ENCODE measurements at regions not wholly inside any gene's neighbourhood (a gene's known extent, or its start where the extent isn't known, plus 50 kb on each side); places are given as distances from the start of the nearest gene placed in this dataset.

DNA sequence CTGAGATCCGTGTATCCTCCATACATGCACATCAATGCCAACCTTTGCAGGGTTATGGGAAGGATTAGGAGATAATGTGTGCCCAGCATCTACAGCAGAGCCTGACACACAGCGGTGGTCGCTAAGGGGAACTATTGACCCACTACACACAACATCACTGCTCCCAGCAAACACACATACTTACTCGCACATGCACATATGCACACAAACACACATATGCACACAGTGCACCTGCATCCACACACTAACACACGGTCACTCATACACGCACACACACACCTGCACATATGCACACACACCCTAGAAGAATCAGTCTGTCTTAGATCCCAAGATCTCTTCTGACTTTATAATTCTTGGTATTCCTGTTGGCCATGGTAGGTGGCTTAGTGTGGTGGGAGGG is 118.3 kb downstream of the GYPC start:
- no peak overlapping the region for H3K27ac ChIP-seq (ENCODE audit: low read depth, low read length, poor library complexity, severe bottlenecking)
- DNase-seq (ENCODE audit: low spot score) = no peak
- ChIA-PET POLR2A (ENCODE audit: low non-redundant PET) (no interaction called here), CTCF (no interaction called here)
- peaks cover 4% of the 10 kb centered on the region for H3K27me3 ChIP-seq (replicated peaks; ENCODE audit: insufficient read depth, low read depth, low read length, poor library complexity)
- no peaks in the 10 kb centered on the region for H3K9me3 ChIP-seq (ENCODE audit: low read depth, low read length, poor library complexity, severe bottlenecking)
- no peaks in the 10 kb centered on the region for H3K4me1 ChIP-seq (ENCODE audit: insufficient read depth, low read length, poor library complexity, severe bottlenecking)
- H3K36me3 ChIP-seq (ENCODE audit: insufficient read depth, low read length, poor library complexity, severe bottlenecking) = no peaks in the 10 kb centered on the region
- no peak overlapping the region for H3K4me3 ChIP-seq (ENCODE audit: low read depth, low read length, poor library complexity, severe bottlenecking)
- no peak for TF ChIP-seq EZH2 (IDR thresholded peaks at IDR 0.05; ENCODE audit: borderline replicate concordance, low read depth, low read length, poor library complexity, severe bottlenecking)
- TF ChIP-seq, protein P1, sequence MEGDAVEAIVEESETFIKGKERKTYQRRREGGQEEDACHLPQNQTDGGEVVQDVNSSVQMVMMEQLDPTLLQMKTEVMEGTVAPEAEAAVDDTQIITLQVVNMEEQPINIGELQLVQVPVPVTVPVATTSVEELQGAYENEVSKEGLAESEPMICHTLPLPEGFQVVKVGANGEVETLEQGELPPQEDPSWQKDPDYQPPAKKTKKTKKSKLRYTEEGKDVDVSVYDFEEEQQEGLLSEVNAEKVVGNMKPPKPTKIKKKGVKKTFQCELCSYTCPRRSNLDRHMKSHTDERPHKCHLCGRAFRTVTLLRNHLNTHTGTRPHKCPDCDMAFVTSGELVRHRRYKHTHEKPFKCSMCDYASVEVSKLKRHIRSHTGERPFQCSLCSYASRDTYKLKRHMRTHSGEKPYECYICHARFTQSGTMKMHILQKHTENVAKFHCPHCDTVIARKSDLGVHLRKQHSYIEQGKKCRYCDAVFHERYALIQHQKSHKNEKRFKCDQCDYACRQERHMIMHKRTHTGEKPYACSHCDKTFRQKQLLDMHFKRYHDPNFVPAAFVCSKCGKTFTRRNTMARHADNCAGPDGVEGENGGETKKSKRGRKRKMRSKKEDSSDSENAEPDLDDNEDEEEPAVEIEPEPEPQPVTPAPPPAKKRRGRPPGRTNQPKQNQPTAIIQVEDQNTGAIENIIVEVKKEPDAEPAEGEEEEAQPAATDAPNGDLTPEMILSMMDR (conservative IDR thresholded peaks at IDR 0.05; ENCODE audit: low read depth, low read length) = no peak
- no TSS peak for BruUV-seq (replicated peaks)
- intact Hi-C loops (cut with micrococcal nuclease; ENCODE audit: unreplicated experiment) = no loop called here

- BruUV-seq (replicated peaks) = no TSS peak
- POLR2A ChIA-PET (ENCODE audit: low non-redundant PET) = no interaction called here
These were observed 118.8 kb downstream of the GYPC start for GRCh38 chr2:126774761-126775160.

GRCh38 chr2:126775300-126775985 is 119.5 kb downstream of the GYPC start:
- H3K27ac ChIP-seq (ENCODE audit: low read depth, low read length, poor library complexity, severe bottlenecking) = no peak overlapping the region
- peaks cover 4% of the 10 kb centered on the region for H3K27me3 ChIP-seq (replicated peaks; ENCODE audit: insufficient read depth, low read depth, low read length, poor library complexity)
- no peak overlapping the region for H3K4me3 ChIP-seq (ENCODE audit: low read depth, low read length, poor library complexity, severe bottlenecking)
- no peaks in the 10 kb centered on the region for H3K9me3 ChIP-seq (ENCODE audit: low read depth, low read length, poor library complexity, severe bottlenecking)
- intact Hi-C loops (cut with micrococcal nuclease; ENCODE audit: unreplicated experiment) = loop anchor here (5.0 kb wide), 1 partner anchor 197 kb away; no protein-coding TSS in a partner anchor
- BruUV-seq (replicated peaks) = no TSS peak
- ChIA-PET POLR2A (ENCODE audit: low non-redundant PET) (no interaction called here), CTCF (no interaction called here)
- TF ChIP-seq, protein P1 (conservative IDR thresholded peaks at IDR 0.05; ENCODE audit: low read depth, low read length) = no peak
- no peak for TF ChIP-seq EZH2 (IDR thresholded peaks at IDR 0.05; ENCODE audit: borderline replicate concordance, low read depth, low read length, poor library complexity, severe bottlenecking)
- H3K4me1 ChIP-seq (ENCODE audit: insufficient read depth, low read length, poor library complexity, severe bottlenecking) = no peaks in the 10 kb centered on the region
- H3K36me3 ChIP-seq (ENCODE audit: insufficient read depth, low read length, poor library complexity, severe bottlenecking) = no peaks in the 10 kb centered on the region
- no peak for DNase-seq (ENCODE audit: low spot score)

More at GRCh38 chr2:126774761-126775160, 118.8 kb downstream of the GYPC start:
- Histone ChIP-seq H3K27me3 (replicated peaks; ENCODE audit: insufficient read depth, low read depth, low read length, poor library complexity) (peaks cover 4% of the 10 kb centered on the region), H3K36me3 (ENCODE audit: insufficient read depth, low read length, poor library complexity, severe bottlenecking) (no peaks in the 10 kb centered on the region), H3K9me3 (ENCODE audit: low read depth, low read length, poor library complexity, severe bottlenecking) (no peaks in the 10 kb centered on the region), H3K27ac (ENCODE audit: low read depth, low read length, poor library complexity, severe bottlenecking) (no peak overlapping the region), H3K4me1 (ENCODE audit: insufficient read depth, low read length, poor library complexity, severe bottlenecking) (no peaks in the 10 kb centered on the region), H3K4me3 (ENCODE audit: low read depth, low read length, poor library complexity, severe bottlenecking) (no peak overlapping the region)
- TF ChIP-seq EZH2 (IDR thresholded peaks at IDR 0.05; ENCODE audit: borderline replicate concordance, low read depth, low read length, poor library complexity, severe bottlenecking) = no peak
- TF ChIP-seq, protein P1 (conservative IDR thresholded peaks at IDR 0.05; ENCODE audit: low read depth, low read length) = no peak
- no peak for DNase-seq (ENCODE audit: low spot score)
- intact Hi-C loops (cut with micrococcal nuclease; ENCODE audit: unreplicated experiment) = loop anchor here (5.0 kb wide), 1 partner anchor 198 kb away; no protein-coding TSS in a partner anchor
- CTCF ChIA-PET = no interaction called here

All from A673 (cell line).